HL-60 (cell line): ENCODE measurements at regions not wholly inside any gene's neighbourhood (a gene's known extent, or its start where the extent isn't known, plus 50 kb on each side); places are given as distances from the start of the nearest gene placed in this dataset.

ENCODE experiments used
- CTCF ChIP-seq: IDR thresholded peaks from one replicate; pipeline ENCODE4 v1.5.1; 2011; ENCODE audit warnings: low read length, control low read depth, inconsistent platforms; ENCODE audit not compliant: insufficient read depth
- GABPA ChIP-seq: IDR thresholded peaks from 2 replicates; pipeline ENCODE4 v1.6.1; 2012; ENCODE audit warnings: low read depth
- POLR2AphosphoS5 ChIP-seq: IDR thresholded peaks from 2 replicates; pipeline ENCODE4 v1.6.1; 2012; ENCODE audit warnings: low read depth
- SPI1 ChIP-seq: IDR thresholded peaks from 2 replicates; pipeline ENCODE4 v1.6.1; 2012; ENCODE audit warnings: low read depth, mild to moderate bottlenecking, borderline replicate concordance
- TF ChIP-seq, protein P1 (sequence below): IDR thresholded peaks from 2 replicates; pipeline ENCODE4 v1.6.1; 2012; ENCODE audit warnings: low read depth; ENCODE audit not compliant: insufficient replicate concordance

DNA sequence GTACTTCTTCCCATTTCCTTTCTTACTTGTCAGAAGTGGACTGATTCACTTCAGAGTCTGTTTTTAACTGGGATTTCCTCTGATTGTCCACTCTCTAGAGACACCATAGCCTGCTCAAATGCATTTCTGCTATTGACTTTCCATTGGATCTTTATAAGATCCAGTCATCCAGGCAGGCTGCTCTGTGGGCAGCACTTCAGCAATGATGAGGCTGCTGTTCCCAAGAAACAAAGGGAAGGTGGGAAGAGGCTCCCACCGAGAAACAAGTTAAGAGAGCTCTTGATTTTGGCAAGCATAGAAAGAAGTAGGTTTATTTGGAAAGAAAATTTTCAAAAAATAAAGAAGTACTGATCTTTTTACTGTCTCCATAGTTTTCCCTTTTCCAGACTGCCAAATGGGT, 125.8 kb upstream of the STARD13 start:
- TF ChIP-seq CTCF (no peak), SPI1 (no peak), GABPA (no peak), POLR2AphosphoS5 (no peak)
- TF ChIP-seq, protein P1, sequence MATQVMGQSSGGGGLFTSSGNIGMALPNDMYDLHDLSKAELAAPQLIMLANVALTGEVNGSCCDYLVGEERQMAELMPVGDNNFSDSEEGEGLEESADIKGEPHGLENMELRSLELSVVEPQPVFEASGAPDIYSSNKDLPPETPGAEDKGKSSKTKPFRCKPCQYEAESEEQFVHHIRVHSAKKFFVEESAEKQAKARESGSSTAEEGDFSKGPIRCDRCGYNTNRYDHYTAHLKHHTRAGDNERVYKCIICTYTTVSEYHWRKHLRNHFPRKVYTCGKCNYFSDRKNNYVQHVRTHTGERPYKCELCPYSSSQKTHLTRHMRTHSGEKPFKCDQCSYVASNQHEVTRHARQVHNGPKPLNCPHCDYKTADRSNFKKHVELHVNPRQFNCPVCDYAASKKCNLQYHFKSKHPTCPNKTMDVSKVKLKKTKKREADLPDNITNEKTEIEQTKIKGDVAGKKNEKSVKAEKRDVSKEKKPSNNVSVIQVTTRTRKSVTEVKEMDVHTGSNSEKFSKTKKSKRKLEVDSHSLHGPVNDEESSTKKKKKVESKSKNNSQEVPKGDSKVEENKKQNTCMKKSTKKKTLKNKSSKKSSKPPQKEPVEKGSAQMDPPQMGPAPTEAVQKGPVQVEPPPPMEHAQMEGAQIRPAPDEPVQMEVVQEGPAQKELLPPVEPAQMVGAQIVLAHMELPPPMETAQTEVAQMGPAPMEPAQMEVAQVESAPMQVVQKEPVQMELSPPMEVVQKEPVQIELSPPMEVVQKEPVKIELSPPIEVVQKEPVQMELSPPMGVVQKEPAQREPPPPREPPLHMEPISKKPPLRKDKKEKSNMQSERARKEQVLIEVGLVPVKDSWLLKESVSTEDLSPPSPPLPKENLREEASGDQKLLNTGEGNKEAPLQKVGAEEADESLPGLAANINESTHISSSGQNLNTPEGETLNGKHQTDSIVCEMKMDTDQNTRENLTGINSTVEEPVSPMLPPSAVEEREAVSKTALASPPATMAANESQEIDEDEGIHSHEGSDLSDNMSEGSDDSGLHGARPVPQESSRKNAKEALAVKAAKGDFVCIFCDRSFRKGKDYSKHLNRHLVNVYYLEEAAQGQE, result no peak
